Nephron (organoid): ENCODE measurements at regions not wholly inside any gene's neighbourhood (a gene's known extent, or its start where the extent isn't known, plus 50 kb on each side); places are given as distances from the start of the nearest gene placed in this dataset.

ENCODE experiments used
- H3K27ac Mint-ChIP-seq, 3 experiments: 2 replicates each; pipeline ENCODE4 v1.8.0; 2020; ENCODE audit warnings: mixed read lengths in 3 of 3, mild to moderate bottlenecking in 2 of 3, moderate library complexity in 1 of 3
- H3K27me3 Mint-ChIP-seq: 2 replicates; pipeline ENCODE4 v1.8.0; 2021; ENCODE audit warnings: low read depth, mild to moderate bottlenecking, moderate library complexity, mixed read lengths
- H3K36me3 Mint-ChIP-seq: 2 replicates; pipeline ENCODE4 v1.8.0; 2020; ENCODE audit warnings: low read depth, mixed read lengths
- H3K4me1 Mint-ChIP-seq: 2 replicates; pipeline ENCODE4 v1.8.0; 2020; ENCODE audit warnings: mixed read lengths
- H3K4me3 Mint-ChIP-seq, 3 experiments: 2 replicates each; pipeline ENCODE4 v1.8.0; 2020; ENCODE audit warnings: mild to moderate bottlenecking in 3 of 3, mixed read lengths in 3 of 3, moderate library complexity in 2 of 3
- H3K9me3 Mint-ChIP-seq: 2 replicates; pipeline ENCODE4 v1.8.0; 2020; ENCODE audit warnings: mixed read lengths
- CTCF ChIP-seq, 3 experiments: fragments of 200-600 bp; sonication (generic); IDR thresholded peaks; one replicate each; pipeline ENCODE4 v1.5.0; 2021; ENCODE audit warnings: antibody characterized with exemption in 3 of 3; ENCODE audit not compliant: unreplicated experiment in 3 of 3

- Mint-ChIP-seq H3K36me3 (no peaks in the 10 kb centered on the region), H3K4me1 (peaks cover 5% of the 10 kb centered on the region), H3K27me3 (no peaks in the 10 kb centered on the region), H3K27ac (no peak overlapping the region), H3K4me3 (no peak overlapping the region), H3K9me3 (no peaks in the 10 kb centered on the region)
- TF ChIP-seq CTCF (IDR thresholded peaks at IDR 0.05; ENCODE audit: unreplicated experiment in 3 of 3) = no peak
Measured at GRCh38 chr18:27619906-27620305, 434.8 kb upstream of the CHST9 start.

GRCh38 chr18:27619090-27619772 lies 434.1 kb upstream of the CHST9 start:
- Mint-ChIP-seq H3K27ac (no peak overlapping the region), H3K4me1 (peaks cover 5% of the 10 kb centered on the region), H3K9me3 (no peaks in the 10 kb centered on the region), H3K27me3 (no peaks in the 10 kb centered on the region), H3K4me3 (no peak overlapping the region), H3K36me3 (no peaks in the 10 kb centered on the region)
- TF ChIP-seq CTCF (IDR thresholded peaks at IDR 0.05; ENCODE audit: unreplicated experiment in 3 of 3) = no peak

DNA sequence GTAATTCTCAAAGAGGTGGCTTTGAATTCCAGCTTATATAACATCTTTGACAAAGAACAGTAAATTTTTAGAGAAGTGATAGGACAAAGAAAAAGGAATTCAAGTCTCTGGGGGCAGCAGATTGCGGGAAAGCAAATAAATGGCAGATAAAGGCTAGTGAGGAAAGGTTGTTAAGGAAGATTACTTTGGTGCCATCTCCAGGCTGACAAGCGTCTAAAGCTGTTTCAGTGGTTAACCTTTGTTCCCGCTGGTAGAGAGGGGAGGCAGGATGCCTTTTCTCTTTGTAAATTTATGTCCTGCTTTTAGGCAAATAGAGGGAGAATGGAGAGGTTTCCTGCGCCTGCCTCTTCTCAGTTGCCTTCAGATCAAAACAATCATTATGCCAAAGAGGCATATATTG lies 431.2 kb upstream of the CHST9 start:
- Mint-ChIP-seq H3K27me3 (no peaks in the 10 kb centered on the region), H3K4me3 (no peak overlapping the region), H3K36me3 (no peaks in the 10 kb centered on the region), H3K27ac (no peak overlapping the region), H3K9me3 (no peaks in the 10 kb centered on the region), H3K4me1 (peaks cover 1% of the 10 kb centered on the region)
- TF ChIP-seq CTCF (IDR thresholded peaks at IDR 0.05; ENCODE audit: unreplicated experiment in 3 of 3) = no peak

- no peak for TF ChIP-seq CTCF (IDR thresholded peaks at IDR 0.05; ENCODE audit: unreplicated experiment in 3 of 3)
- H3K36me3 Mint-ChIP-seq = no peaks in the 10 kb centered on the region
- H3K9me3 Mint-ChIP-seq = no peaks in the 10 kb centered on the region
- no peaks in the 10 kb centered on the region for H3K4me1 Mint-ChIP-seq
- no peak overlapping the region for H3K4me3 Mint-ChIP-seq
- no peak overlapping the region for H3K27ac Mint-ChIP-seq
- H3K27me3 Mint-ChIP-seq = no peaks in the 10 kb centered on the region
Measured at GRCh38 chr18:27614951-27615844, 430.1 kb upstream of the CHST9 start.

DNA sequence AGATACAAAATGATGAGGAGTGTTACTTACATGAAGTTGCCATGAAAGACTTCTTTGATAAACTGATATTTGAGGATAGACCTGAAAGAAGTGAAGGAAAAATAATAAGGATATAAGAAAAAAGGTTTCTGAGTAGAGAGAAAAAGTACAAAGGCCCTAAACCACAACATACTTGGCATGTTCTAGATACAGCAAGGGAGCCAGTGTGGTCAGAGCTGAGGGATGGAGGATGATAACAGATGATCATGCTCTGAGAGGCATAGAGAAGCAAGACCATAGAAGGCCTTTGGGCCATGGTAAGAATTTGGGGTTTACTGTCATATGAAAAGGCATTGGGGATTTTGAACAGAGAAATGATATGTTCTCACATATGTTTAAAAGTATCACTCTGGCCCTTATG lies 424.1 kb upstream of the CHST9 start:
- Mint-ChIP-seq H3K9me3 (no peaks in the 10 kb centered on the region), H3K36me3 (no peaks in the 10 kb centered on the region), H3K27me3 (peaks cover 4% of the 10 kb centered on the region), H3K27ac (no peak overlapping the region), H3K4me1 (no peaks in the 10 kb centered on the region), H3K4me3 (no peak overlapping the region)
- TF ChIP-seq CTCF (IDR thresholded peaks at IDR 0.05; ENCODE audit: unreplicated experiment in 3 of 3) = no peak
